ENCODE measurements at regions not wholly inside any gene's neighbourhood (a gene's known extent, or its start where the extent isn't known, plus 50 kb on each side); places are given as distances from the start of the nearest gene placed in this dataset.

DNA sequence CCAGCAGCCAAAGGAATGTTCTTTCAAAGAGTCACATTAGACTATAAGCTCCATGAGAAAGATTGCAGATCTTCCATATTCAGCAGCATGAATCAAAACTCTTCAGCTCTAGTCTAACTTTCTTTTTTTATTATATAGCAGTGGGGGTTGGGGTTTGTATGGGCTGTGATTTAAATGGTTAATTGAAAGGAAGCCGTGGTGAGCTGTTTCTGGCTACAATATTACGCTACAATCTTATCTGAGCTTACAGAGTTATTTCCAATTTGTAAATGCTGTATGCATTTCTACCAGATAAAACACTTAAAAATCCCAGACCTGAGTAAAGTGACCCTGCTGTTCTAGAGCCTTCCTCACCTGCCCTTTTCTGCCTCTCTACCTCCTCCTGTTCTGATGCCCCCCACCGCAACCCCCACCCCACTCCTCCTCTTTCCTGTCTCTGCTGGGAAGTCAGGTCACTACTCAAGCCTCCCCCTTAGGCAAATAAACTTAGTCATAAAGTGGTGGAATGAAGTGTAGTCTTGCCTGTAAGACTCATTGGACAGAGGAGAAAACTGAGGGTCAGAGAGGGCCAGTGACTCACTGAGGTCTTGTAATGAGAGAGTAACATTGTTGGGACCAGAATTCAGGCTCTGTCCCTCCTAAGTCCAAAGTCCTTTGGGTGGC lies 1089.5 kb downstream of the BCL11B start:
- peak; percentile 73 for DNase-seq
- Mint-ChIP-seq H3K36me3 (ENCODE audit: low read depth) (peaks cover 4% of the 10 kb centered on the region), H3K27ac (peak overlapping the region; percentile 98), H3K4me3 (peak overlapping the region; percentile 72), H3K9me3 (peaks cover 9% of the 10 kb centered on the region), H3K27me3 (no peaks in the 10 kb centered on the region), H3K4me1 (peaks cover 82% of the 10 kb centered on the region)
- intact Hi-C loops (cut with micrococcal nuclease): loop anchor here (1.0 to 10.0 kb wide), 3 partner anchors 8 to 1052 kb away; no protein-coding TSS in a partner anchor

DNA sequence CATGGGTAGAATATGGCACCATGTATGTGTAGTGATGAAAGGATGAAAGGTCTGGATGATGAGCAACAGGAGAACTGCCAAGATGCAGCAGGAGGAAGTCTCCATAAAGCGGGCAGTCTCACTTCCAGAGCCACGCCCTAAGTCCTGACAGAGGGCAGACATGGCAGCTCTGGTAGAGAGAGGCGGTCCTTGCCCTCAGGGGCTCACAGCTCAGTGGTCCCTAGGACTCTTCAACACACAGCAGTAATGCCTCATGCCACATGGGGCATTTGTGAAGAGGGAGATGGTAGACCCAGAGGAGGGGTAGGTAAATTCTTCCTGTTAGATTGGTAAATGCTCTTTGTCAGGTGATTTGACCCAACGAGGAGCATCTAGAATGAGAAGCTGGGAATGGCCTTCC lies 1088.4 kb downstream of the BCL11B start:
- no peaks in the 10 kb centered on the region for H3K27me3 Mint-ChIP-seq
- peaks cover 9% of the 10 kb centered on the region for H3K9me3 Mint-ChIP-seq
- H3K4me1 Mint-ChIP-seq: peaks cover 85% of the 10 kb centered on the region
- intact Hi-C loops (cut with micrococcal nuclease): loop anchor here (10.0 kb wide), 1 partner anchor 1051 kb away; no protein-coding TSS in a partner anchor
- peaks cover 4% of the 10 kb centered on the region for H3K36me3 Mint-ChIP-seq (ENCODE audit: low read depth)
- peak overlapping the region; percentile 72 for H3K4me3 Mint-ChIP-seq
- no peak for DNase-seq
- H3K27ac Mint-ChIP-seq: peak overlapping the region; percentile 98

DNA sequence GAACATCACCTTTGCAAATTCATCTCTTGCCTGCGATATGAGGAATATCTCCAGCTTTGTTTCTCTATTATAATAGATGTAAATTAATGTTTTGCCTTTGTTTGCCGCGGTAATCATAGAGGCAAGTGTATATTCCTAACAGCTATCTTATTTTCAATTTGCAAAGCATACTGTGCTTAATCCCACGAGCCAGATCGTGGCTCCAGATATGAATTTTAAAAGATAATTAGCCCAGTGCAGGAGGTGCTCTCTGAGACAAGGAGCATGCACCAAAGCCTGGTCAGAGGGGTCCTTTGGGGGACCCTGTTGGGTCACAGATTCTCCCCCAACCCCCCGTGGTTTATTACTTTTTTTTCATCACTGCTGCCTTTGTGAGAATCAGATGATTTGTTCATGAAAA lies 1087.5 kb downstream of the BCL11B start:
- peak overlapping the region; percentile 98 for H3K27ac Mint-ChIP-seq
- H3K9me3 Mint-ChIP-seq: peaks cover 8% of the 10 kb centered on the region
- peaks cover 87% of the 10 kb centered on the region for H3K4me1 Mint-ChIP-seq
- H3K27me3 Mint-ChIP-seq: no peaks in the 10 kb centered on the region
- no peak for DNase-seq
- peaks cover 4% of the 10 kb centered on the region for H3K36me3 Mint-ChIP-seq (ENCODE audit: low read depth)
- H3K4me3 Mint-ChIP-seq: peak overlapping the region; percentile 71
- intact Hi-C loops (cut with micrococcal nuclease): loop anchor here (10.0 kb wide), 1 partner anchor 1050 kb away; no protein-coding TSS in a partner anchor

DNA sequence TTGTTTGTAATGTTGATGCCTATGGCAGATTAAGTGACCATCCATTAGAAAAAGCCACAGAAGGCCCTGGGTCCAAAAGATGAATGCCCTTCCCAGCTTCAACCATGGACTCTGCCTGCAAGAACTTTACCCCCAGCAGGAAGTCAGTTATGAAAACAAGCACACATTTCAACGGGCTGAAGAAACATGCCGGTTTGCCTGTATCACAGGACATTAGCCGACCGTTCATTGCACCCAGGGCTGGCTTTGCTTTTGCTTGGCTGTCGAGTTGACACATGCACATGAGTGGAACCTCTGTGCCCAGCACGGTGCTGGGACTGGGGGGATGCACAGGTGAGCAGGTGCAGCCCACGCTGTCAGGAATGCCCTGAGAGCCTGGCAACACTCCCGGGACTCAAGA lies 1087.0 kb downstream of the BCL11B start:
- peak; percentile 73 for DNase-seq
- peaks cover 5% of the 10 kb centered on the region for H3K9me3 Mint-ChIP-seq
- intact Hi-C loops (cut with micrococcal nuclease): loop anchor here (10.0 kb wide), 1 partner anchor 1050 kb away; no protein-coding TSS in a partner anchor
- H3K4me1 Mint-ChIP-seq: peaks cover 86% of the 10 kb centered on the region
- peaks cover 4% of the 10 kb centered on the region for H3K36me3 Mint-ChIP-seq (ENCODE audit: low read depth)
- no peaks in the 10 kb centered on the region for H3K27me3 Mint-ChIP-seq
- peak overlapping the region; percentile 71 for H3K4me3 Mint-ChIP-seq
- H3K27ac Mint-ChIP-seq: peak overlapping the region; percentile 98

DNA sequence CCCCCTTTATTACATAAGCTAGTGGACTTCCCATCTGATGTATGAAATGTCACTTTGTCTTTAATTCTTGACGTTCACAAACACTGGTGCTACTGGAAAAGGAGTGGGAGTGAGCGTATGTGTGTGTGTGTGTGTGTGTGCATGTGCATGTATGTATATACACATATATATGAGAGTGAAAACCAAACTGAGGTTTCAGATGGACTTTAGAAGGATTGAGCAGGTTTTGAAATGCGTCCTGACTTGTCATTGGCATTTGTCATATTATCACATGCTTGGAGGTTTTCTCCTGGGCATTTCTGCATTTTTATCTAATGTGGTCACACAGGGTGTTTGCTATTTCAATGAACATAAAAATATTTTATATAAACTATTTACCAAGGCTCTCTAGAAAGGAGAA lies 1085.9 kb downstream of the BCL11B start:
- no peak for DNase-seq
- Mint-ChIP-seq H3K27ac (peak overlapping the region; percentile 98), H3K27me3 (no peaks in the 10 kb centered on the region), H3K9me3 (peaks cover 5% of the 10 kb centered on the region), H3K4me1 (peaks cover 92% of the 10 kb centered on the region), H3K36me3 (ENCODE audit: low read depth) (peaks cover 6% of the 10 kb centered on the region), H3K4me3 (peak overlapping the region; percentile 39)
- intact Hi-C loops (cut with micrococcal nuclease): loop anchor here (10.0 kb wide), 1 partner anchor 1049 kb away; no protein-coding TSS in a partner anchor

DNA sequence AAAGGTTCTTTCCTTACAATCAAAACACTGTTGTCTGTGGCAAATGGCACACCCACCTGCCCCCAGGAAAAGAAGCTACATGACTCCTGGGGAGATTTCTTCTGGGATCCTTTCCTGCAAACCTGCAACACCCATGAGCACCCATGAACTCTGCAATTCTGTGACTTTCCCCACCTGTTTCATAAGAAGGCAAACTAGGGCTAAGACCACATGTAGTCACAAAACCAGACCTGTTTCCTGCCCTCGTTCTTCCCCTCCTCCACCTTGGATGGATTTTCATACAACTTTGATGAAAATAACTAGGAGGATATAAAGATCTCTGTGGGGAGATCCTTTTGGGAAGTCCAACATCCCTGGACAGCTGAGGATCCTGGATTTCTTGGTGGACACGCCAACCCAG lies 1084.7 kb downstream of the BCL11B start:
- Mint-ChIP-seq H3K27ac (peak overlapping the region; percentile 97), H3K36me3 (ENCODE audit: low read depth) (peaks cover 6% of the 10 kb centered on the region), H3K4me1 (peaks cover 93% of the 10 kb centered on the region), H3K9me3 (peaks cover 5% of the 10 kb centered on the region), H3K27me3 (no peaks in the 10 kb centered on the region), H3K4me3 (peak overlapping the region; percentile 76)
- intact Hi-C loops (cut with micrococcal nuclease): loop anchor here (1.0 to 10.0 kb wide), 2 partner anchors 10 to 1048 kb away; no protein-coding TSS in a partner anchor
- peak; percentile 78 for DNase-seq

DNA sequence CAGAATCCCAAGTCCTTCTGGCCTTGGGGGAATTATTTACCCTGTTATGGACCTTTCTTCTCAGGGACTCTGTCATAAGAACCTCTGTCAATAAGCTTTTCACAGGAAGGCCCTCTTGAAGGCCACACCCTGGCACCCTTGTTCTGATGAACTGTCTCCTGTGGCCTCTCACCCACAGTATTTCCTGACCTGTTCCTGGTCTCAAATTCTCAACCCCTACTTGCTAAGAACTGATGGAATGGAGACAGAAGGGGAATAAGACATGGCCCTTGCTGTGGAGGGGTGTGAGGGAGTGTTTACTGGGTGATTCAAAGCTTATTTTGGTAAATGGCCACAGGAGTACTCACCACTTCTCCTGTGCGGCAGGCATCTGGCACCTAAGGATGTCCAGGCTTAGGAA lies 1082.9 kb downstream of the BCL11B start:
- H3K27me3 Mint-ChIP-seq: no peaks in the 10 kb centered on the region
- peaks cover 91% of the 10 kb centered on the region for H3K4me1 Mint-ChIP-seq
- peaks cover 6% of the 10 kb centered on the region for H3K36me3 Mint-ChIP-seq (ENCODE audit: low read depth)
- H3K27ac Mint-ChIP-seq: peak overlapping the region; percentile 97
- intact Hi-C loops (cut with micrococcal nuclease): loop anchor here (1.0 to 10.0 kb wide), 4 partner anchors 20 to 1046 kb away; no protein-coding TSS in a partner anchor
- H3K4me3 Mint-ChIP-seq: peak overlapping the region; percentile 76
- no peaks in the 10 kb centered on the region for H3K9me3 Mint-ChIP-seq
- DNase-seq: peak; percentile 86

DNA sequence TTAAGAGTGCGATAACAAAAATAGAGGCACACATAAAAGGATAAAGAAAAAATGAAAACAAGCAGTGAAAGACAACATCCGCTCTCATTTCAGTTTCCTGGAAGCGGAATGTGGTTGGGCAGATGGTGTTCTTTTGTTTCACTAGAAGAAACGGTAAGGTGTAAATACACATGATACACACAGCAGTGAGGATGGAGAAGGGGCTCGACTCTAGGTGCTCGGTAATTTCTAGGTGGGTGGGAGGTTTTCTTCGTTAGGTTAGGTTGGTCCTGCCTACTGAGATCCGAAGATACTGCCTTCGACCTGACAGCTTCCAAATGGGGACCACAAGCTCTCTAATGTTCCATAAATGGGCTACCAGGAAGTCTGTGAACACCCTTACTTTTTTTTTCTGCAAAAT lies 1082.5 kb downstream of the BCL11B start:
- Mint-ChIP-seq H3K4me1 (peaks cover 91% of the 10 kb centered on the region), H3K4me3 (peak overlapping the region; percentile 76), H3K36me3 (ENCODE audit: low read depth) (peaks cover 6% of the 10 kb centered on the region), H3K27ac (peak overlapping the region; percentile 97), H3K27me3 (no peaks in the 10 kb centered on the region), H3K9me3 (peaks cover 4% of the 10 kb centered on the region)
- peak; percentile 92 for DNase-seq
- intact Hi-C loops (cut with micrococcal nuclease): loop anchor here (1.0 to 10.0 kb wide), 4 partner anchors 20 to 1045 kb away; no protein-coding TSS in a partner anchor

DNA sequence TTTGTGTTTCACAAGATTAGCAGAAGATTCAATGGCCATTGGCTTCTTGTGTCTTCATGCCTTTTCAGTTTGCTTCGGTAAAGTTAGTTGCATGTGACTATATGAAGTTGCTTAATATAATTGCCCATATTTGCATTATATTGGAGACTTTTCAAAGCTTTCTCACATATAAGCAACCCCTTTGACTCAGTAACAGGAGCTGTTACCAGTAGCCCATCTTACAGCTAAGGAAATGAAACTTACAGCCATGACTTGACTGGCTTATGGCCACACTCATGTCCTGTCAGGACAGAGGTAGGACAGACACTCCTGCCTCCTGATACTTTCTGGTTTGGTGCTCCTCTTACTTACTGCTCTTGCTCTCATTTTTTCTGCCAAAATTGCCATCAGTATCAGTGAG lies 1082.1 kb downstream of the BCL11B start:
- peaks cover 6% of the 10 kb centered on the region for H3K36me3 Mint-ChIP-seq (ENCODE audit: low read depth)
- H3K4me1 Mint-ChIP-seq: peaks cover 90% of the 10 kb centered on the region
- H3K27me3 Mint-ChIP-seq: no peaks in the 10 kb centered on the region
- intact Hi-C loops (cut with micrococcal nuclease): loop anchor here (1.0 to 10.0 kb wide), 4 partner anchors 21 to 1045 kb away; no protein-coding TSS in a partner anchor
- peak overlapping the region; percentile 97 for H3K27ac Mint-ChIP-seq
- DNase-seq: peak; percentile 72
- peak overlapping the region; percentile 76 for H3K4me3 Mint-ChIP-seq
- H3K9me3 Mint-ChIP-seq: peaks cover 4% of the 10 kb centered on the region

DNA sequence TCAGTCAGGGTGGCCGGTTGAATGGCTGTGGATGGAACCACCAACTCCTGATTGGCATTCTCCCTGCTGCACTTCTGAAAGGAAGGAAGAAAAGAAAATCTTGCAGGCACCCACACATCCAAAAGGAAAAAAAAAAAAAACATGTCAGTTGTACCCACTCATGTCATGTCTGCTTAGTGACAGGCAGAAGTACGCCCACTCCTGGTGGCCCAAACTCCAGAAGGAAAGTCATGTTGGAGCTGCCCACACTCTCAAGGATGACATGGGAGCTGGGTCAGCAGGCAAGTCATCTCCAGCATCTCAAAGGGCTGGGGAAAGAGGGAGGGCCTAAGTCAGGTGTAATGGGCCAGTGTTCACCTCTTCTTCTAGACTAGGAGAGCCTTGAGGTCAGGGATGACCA lies 1079.1 kb downstream of the BCL11B start:
- DNase-seq: no peak
- H3K4me3 Mint-ChIP-seq: peak overlapping the region; percentile 24
- peaks cover 87% of the 10 kb centered on the region for H3K4me1 Mint-ChIP-seq
- H3K27ac Mint-ChIP-seq: peak overlapping the region; percentile 55
- intact Hi-C loops (cut with micrococcal nuclease): no loop called here
- no peaks in the 10 kb centered on the region for H3K27me3 Mint-ChIP-seq
- H3K36me3 Mint-ChIP-seq (ENCODE audit: low read depth): peaks cover 6% of the 10 kb centered on the region
- peaks cover 7% of the 10 kb centered on the region for H3K9me3 Mint-ChIP-seq

DNA sequence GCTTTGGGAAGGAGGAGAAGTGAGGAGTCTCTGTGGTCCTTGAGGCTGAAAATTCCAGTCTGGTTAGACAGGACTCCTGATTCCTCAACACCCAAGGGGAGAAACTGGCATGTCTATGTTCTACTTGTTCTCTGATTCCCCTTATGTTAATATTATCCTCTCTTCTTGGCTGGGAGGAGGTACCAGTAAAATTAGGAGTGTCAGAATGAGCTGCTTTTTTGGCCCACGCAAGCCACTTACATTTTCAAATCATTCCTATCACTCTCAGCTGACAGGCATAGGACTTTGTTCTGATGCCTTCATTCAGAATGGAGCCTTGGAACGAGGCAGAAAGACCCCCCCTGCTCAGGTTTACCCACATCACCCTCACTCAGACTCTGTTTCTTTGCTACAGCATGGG lies 1077.2 kb downstream of the BCL11B start:
- peaks cover 85% of the 10 kb centered on the region for H3K4me1 Mint-ChIP-seq
- no peak for DNase-seq
- peak overlapping the region; percentile 73 for H3K27ac Mint-ChIP-seq
- H3K36me3 Mint-ChIP-seq (ENCODE audit: low read depth): peaks cover 6% of the 10 kb centered on the region
- H3K4me3 Mint-ChIP-seq: no peak overlapping the region
- no peaks in the 10 kb centered on the region for H3K27me3 Mint-ChIP-seq
- intact Hi-C loops (cut with micrococcal nuclease): loop anchor here (2.0 kb wide), 1 partner anchor 14 kb away; no protein-coding TSS in a partner anchor
- peaks cover 7% of the 10 kb centered on the region for H3K9me3 Mint-ChIP-seq

DNA sequence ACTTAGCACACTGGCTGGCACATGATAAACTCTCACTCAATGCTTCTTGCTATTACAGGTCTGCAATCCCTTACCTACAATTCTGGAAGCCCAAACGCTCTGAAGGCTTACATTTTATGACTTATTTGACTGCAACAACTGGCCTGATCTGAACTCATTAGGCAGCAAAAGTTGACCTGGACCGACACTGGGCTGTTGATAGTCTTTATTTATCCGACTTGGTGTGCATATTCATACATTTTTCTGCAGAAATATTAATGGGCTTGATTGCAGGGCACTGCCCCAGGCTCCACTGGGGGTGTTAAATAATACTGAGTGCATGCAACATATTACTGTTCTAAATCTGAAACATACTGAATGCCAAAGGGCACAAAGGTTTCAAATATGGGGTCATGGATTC lies 1076.7 kb downstream of the BCL11B start:
- Mint-ChIP-seq H3K4me3 (peak overlapping the region; percentile 43), H3K9me3 (peaks cover 7% of the 10 kb centered on the region), H3K36me3 (ENCODE audit: low read depth) (peaks cover 6% of the 10 kb centered on the region), H3K27me3 (no peaks in the 10 kb centered on the region), H3K4me1 (peaks cover 85% of the 10 kb centered on the region), H3K27ac (peak overlapping the region; percentile 73)
- intact Hi-C loops (cut with micrococcal nuclease): loop anchor here (2.0 kb wide), 1 partner anchor 14 kb away; no protein-coding TSS in a partner anchor
- DNase-seq: no peak

DNA sequence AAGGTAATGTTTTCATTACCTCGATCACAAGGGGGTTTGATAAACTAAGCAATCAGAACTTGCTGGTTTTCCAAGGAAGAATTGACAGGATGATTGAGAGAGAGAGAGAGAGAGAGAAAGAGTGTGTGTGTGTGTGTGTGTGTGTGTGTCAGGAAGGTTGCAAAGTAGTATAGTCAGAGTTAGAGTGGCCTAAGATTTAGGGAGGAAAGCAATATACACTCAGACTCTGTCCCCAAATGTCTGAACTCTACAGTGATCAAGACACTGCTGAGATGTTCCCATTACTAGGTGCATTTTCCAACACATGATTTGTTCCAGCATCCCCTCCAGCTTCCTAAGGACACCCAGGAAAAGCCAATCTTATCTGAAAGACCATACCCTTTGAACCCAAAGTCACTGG lies 1074.1 kb downstream of the BCL11B start:
- DNase-seq: no peak
- peaks cover 2% of the 10 kb centered on the region for H3K36me3 Mint-ChIP-seq (ENCODE audit: low read depth)
- no peaks in the 10 kb centered on the region for H3K27me3 Mint-ChIP-seq
- peak overlapping the region; percentile 30 for H3K27ac Mint-ChIP-seq
- H3K4me1 Mint-ChIP-seq: peaks cover 80% of the 10 kb centered on the region
- peak overlapping the region; percentile 5 for H3K4me3 Mint-ChIP-seq
- intact Hi-C loops (cut with micrococcal nuclease): loop anchor here (2.0 kb wide), 1 partner anchor 29 kb away; no protein-coding TSS in a partner anchor
- H3K9me3 Mint-ChIP-seq: peaks cover 7% of the 10 kb centered on the region

DNA sequence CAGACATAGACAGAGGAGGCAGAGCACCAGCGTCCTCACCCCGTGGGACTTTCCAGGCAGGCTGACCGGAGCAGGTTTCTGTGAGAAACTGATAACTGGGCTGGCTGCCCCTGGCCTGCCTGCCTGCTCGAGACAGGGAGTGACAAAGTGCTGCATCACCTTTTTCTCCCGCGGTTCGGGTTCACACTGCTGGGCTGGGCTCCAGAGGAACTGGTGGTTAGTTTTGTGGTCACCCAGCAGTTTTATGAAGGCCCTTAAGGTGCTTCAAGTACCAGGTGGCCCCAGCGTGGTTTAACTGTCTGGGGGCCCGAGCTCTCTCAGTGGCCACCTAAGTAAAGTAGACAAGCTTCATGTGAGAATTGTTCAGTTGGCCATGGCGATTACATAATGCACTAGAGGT lies 1073.6 kb downstream of the BCL11B start:
- Mint-ChIP-seq H3K4me3 (peak overlapping the region; percentile 5), H3K27me3 (no peaks in the 10 kb centered on the region), H3K9me3 (peaks cover 7% of the 10 kb centered on the region), H3K4me1 (peaks cover 78% of the 10 kb centered on the region), H3K27ac (peak overlapping the region; percentile 30), H3K36me3 (ENCODE audit: low read depth) (peaks cover 2% of the 10 kb centered on the region)
- intact Hi-C loops (cut with micrococcal nuclease): loop anchor here (2.0 kb wide), 1 partner anchor 28 kb away; no protein-coding TSS in a partner anchor
- peak; percentile 86 for DNase-seq

All from activated CD4-positive, alpha-beta T cell treated with anti-CD3 and anti-CD28 coated beads, Interleukin-2, amount 10 ng/mL, durations not matched to agents 24 days and 14 days (primary cell).